Large intestine (tissue), 3 donors: ENCODE measurements at regions not wholly inside any gene's neighbourhood (a gene's known extent, or its start where the extent isn't known, plus 50 kb on each side); places are given as distances from the start of the nearest gene placed in this dataset.

Experiments used
- DNase-seq, 2 donors: peaks; one replicate each; pipeline versions ENCODE4 v3.0.0 to v3.0.0-alpha.2; 2013
- H3K27ac ChIP-seq: one replicate; pipeline ENCODE4 v1.5.1; 2013; ENCODE audit warnings: low read length
- H3K27me3 ChIP-seq: 2 replicates; pipeline ENCODE4 v1.6.1; 2013; ENCODE audit warnings: low read length; ENCODE audit not compliant: control insufficient read depth, insufficient read depth
- H3K36me3 ChIP-seq: 2 replicates; pipeline ENCODE4 v1.6.1; 2013; ENCODE audit warnings: low read length; ENCODE audit not compliant: control insufficient read depth, insufficient read depth
- H3K4me1 ChIP-seq: one replicate; pipeline ENCODE4 v1.6.1; 2013; ENCODE audit warnings: low read length; ENCODE audit not compliant: control insufficient read depth, insufficient read depth
- H3K4me3 ChIP-seq: one replicate; pipeline ENCODE4 v1.5.1; 2013; ENCODE audit warnings: low read length
- H3K9me3 ChIP-seq: one replicate; pipeline ENCODE4 v1.6.1; 2013; ENCODE audit warnings: mild to moderate bottlenecking, low read depth, low read length, moderate library complexity; ENCODE audit not compliant: control insufficient read depth
- WGBS: methylation state at CpG from one replicate; pipeline ENCODE4 v1.1.5; 2013; ENCODE audit warnings: low lambda C conversion rate; ENCODE audit not compliant: insufficient coverage; 5-methylcytosine and 5-hydroxymethylcytosine counted together

DNA sequence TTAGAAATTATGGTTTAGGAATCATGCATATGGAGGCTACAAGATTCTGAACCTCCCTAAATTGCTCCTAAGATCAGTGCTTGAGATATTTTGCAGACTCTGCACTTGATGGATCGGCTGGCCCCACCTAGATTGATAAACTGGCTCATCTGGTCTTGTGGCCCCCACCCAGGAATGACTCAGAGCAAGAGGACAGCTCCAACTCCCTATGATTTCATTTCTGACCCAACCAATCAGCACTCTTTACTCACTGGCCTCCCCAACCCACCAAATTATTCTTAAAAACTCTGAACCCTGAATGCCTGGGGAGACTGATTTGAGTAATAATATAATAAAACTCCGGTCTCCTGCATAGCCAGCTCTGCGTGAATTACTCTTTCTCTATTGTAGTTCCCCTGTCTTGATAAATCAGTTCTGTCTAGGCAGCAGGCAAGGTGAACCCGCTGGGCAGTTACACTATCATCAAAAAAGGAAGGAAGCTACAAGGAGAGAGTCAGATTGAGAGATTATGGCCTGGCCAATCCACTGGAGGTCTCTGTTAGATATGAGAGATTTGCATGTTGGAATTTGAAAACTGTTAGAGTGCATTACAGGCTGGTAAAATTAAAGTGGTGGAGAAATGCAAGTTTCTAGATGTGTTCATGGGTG, 245.8 kb downstream of the CSNK2A3 start:
- WGBS, result no CpG with 5 or more reads among the region's 4 CpGs
- Histone ChIP-seq H3K4me1 (no peaks in the 10 kb centered on the region), H3K36me3 (no peaks in the 10 kb centered on the region), H3K27me3 (peaks cover 2% of the 10 kb centered on the region), H3K27ac (no peak overlapping the region), H3K4me3 (no peak overlapping the region), H3K9me3 (no peaks in the 10 kb centered on the region)
- DNase-seq, result no peak

DNA sequence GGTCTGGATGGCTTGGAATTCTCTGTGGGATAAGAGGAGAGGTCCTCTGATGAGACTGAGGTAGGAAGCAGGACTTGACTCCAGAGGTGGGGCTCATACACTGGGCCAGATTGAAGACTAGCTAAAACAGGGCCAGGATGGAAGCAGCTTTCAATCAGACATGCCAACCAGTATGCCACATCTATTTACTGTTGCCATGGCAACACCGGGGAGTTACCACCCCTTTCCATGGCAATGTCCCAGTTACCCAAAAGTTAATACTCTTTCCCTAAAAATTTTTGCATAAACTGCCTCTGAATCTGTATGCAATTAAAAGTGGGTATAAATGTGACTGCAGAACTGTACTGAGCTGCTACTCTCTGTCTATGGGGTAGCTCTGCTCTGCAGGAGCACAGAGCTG, 247.5 kb upstream of the ZBED5 start:
- Histone ChIP-seq H3K36me3 (no peaks in the 10 kb centered on the region), H3K27ac (no peak overlapping the region), H3K9me3 (no peaks in the 10 kb centered on the region), H3K27me3 (peaks cover 2% of the 10 kb centered on the region), H3K4me3 (no peak overlapping the region), H3K4me1 (no peaks in the 10 kb centered on the region)
- WGBS, result no CpG with 5 or more reads among the region's 1 CpG
- DNase-seq, result no peak

DNA sequence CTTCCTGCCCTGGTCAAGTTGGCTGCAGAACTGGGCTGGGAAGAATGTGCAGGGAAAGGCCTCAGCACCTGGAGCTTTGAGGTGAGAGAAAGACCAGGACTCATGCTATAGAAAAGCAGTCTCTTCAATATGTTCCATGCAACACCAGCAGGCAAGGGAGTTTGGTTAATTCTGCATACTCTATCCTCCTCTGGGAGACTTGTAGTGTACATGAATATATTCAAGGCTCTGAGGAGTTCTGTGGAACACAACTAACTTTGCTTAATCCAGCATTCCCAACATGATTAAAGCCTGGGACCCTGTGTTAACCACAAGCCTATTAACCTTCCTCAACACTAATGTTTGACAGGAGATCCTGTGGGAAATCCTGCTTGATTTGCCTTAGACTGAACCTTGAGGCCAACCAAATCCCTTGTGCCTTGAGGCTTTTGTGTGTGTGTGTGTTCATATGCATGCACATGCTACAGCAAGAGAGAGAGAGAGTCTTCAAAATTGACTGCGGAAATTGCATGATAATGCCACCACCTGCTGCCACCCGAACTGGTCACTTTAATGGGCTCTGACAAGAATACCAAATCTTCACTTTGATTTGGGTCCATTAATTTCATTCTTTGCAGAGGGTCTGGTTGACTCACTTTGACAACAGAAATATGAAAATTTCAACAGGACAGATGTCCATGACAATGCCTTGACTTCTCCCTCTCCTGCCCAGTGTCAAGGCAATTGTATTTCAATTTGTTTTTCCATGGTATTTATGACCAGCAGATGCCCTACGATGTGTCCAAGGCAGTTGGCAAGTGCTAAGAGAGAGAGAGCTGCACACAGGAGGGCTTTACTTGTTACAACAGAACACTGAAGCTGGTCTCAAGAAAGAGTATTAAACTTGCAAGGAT, 238.2 kb upstream of the ZBED5 start:
- Histone ChIP-seq H3K36me3 (no peaks in the 10 kb centered on the region), H3K4me3 (no peak overlapping the region), H3K27ac (no peak overlapping the region), H3K9me3 (no peaks in the 10 kb centered on the region), H3K4me1 (no peaks in the 10 kb centered on the region), H3K27me3 (peaks cover 9% of the 10 kb centered on the region)
- no peak for DNase-seq
- 100% methylated on average over 1 of the region's 3 CpGs for WGBS

DNA sequence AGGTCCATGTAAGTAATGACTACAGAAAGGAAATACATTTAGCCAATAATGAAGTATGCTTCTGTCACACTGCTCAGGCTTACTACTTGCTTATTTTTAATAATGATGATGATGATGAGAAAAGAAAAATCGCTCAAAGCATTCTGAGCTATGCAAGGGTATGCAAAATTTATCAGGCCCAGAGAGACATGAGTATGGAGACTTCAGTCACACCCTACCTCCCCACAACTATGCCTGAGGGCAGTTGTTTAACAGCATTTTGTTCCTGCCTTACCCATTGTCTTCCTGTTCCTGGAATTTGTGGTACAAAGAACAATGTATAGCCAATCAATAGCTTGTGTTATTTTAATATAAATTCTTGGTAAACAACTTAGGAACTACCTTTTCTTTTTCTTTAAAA, 232.6 kb upstream of the ZBED5 start:
- H3K4me1 ChIP-seq, result no peaks in the 10 kb centered on the region
- no CpG with 5 or more reads among the region's 1 CpG for WGBS
- peaks cover 6% of the 10 kb centered on the region for H3K27me3 ChIP-seq
- no peaks in the 10 kb centered on the region for H3K9me3 ChIP-seq
- no peak for DNase-seq
- no peak overlapping the region for H3K27ac ChIP-seq
- H3K4me3 ChIP-seq, result no peak overlapping the region
- H3K36me3 ChIP-seq, result no peaks in the 10 kb centered on the region

DNA sequence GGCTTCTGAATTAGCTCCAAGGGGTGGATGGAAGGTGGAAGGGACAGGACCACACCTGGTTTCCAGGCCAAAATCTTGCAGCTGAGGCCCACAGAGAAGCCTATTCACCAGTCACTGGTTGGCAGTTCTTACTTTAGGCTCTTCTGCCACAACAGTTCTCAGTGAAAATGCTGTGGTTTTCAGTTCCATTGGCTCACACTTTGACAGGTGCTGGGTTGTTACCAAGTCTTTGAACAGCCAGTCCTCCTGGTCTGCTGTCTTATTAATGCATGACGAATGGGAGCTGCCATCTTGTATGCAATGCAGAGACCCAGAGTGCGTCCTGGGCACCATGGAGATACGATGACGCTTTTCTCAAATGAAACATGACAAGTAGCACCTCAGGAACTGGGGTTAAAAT, 232.0 kb upstream of the ZBED5 start:
- Histone ChIP-seq H3K27ac (no peak overlapping the region), H3K4me3 (no peak overlapping the region), H3K9me3 (no peaks in the 10 kb centered on the region), H3K36me3 (no peaks in the 10 kb centered on the region), H3K4me1 (no peaks in the 10 kb centered on the region), H3K27me3 (peaks cover 6% of the 10 kb centered on the region)
- DNase-seq, result no peak
- no CpG with 5 or more reads among the region's 4 CpGs for WGBS

DNA sequence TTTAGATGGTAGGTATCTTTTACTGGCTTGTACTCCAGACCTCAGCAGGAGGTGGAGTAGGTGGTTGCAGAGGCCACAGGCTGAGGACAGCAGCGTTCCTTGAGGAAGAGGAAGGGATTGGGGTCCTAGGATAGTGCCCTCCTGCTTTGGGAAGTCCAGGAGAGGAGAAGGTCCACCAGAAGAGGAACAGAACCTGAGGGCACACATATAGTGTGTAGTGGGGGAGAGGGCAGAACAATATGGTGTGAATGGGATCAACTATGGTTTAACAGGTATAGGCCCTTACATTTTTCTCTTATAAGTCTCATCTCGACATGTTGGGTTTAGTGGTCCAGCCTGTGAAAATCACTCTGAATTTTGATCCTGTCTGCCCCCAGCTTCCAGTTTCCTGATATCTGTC, 229.1 kb upstream of the ZBED5 start:
- Histone ChIP-seq H3K9me3 (no peaks in the 10 kb centered on the region), H3K4me1 (no peaks in the 10 kb centered on the region), H3K4me3 (no peak overlapping the region), H3K27me3 (peaks cover 3% of the 10 kb centered on the region), H3K27ac (no peak overlapping the region), H3K36me3 (no peaks in the 10 kb centered on the region)
- WGBS, result no CpG with 5 or more reads among the region's 2 CpGs
- DNase-seq, result no peak

DNA sequence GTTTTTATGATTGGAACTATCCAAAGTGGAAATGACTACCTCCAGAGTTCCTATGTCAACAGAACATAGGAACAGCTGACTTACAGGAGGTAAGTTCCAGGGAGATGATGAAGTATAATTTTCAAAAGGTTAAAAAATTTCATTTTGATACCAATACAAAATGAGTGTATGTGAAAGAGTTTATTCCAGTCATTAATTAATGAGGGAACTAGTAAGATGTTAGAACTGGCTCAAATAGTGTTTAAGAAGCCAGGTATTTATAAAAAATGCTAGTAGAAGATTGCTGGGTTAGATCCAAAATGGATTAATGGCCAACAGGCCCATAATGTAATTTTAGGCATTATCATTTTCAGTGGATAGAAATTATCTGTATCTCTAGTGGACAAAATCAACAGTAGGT, 227.7 kb upstream of the ZBED5 start:
- Histone ChIP-seq H3K27me3 (peaks cover 3% of the 10 kb centered on the region), H3K4me3 (no peak overlapping the region), H3K36me3 (no peaks in the 10 kb centered on the region), H3K4me1 (no peaks in the 10 kb centered on the region), H3K9me3 (no peaks in the 10 kb centered on the region), H3K27ac (no peak overlapping the region)
- DNase-seq, result no peak

DNA sequence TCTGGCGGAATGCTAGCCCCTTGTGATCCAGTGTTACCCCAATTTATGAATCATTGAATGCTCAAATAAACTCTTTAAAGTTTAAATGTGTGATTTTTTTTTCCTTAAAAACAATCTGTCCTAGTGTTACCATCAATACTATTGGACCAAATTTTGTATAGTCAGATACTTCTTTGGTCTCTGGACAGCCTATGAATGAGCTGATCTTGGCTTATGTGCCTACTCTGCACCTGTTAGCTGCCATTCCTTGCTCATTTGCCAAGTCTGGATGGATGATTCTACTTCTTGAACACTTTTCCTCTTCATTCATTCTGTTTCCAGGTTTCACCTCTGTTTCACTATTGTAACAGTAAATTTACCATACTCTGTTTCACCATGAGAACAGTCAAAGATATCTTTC, 226.5 kb upstream of the ZBED5 start:
- WGBS, result no CpG with 5 or more reads among the region's 1 CpG
- Histone ChIP-seq H3K36me3 (no peaks in the 10 kb centered on the region), H3K27ac (no peak overlapping the region), H3K4me1 (no peaks in the 10 kb centered on the region), H3K27me3 (peaks cover 5% of the 10 kb centered on the region), H3K9me3 (no peaks in the 10 kb centered on the region), H3K4me3 (no peak overlapping the region)
- DNase-seq, result no peak

DNA sequence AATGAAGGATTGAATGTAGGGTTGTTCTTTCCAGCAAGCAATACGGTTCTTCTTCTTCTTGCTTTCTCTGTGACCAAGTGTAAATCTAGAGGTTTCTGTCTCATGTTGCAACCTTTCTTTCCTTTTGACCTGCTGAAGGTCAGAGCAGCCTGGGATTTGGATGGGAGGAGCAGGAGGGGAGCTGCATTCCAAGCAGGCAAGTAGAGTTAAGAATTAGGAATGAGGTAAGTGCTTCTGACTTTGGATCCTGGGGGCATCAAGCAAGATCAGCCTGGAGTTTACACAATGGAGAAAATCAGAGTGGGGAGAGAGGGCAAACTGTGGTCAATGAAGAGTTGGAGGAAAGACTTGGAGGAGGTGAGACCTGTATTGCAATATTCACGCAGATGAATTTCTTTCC, 225.6 kb upstream of the ZBED5 start:
- WGBS, result 60% methylated on average over 1 of the region's 2 CpGs
- H3K27me3 ChIP-seq, result peaks cover 5% of the 10 kb centered on the region
- no peaks in the 10 kb centered on the region for H3K36me3 ChIP-seq
- no peaks in the 10 kb centered on the region for H3K9me3 ChIP-seq
- H3K27ac ChIP-seq, result no peak overlapping the region
- H3K4me1 ChIP-seq, result no peaks in the 10 kb centered on the region
- no peak for DNase-seq
- no peak overlapping the region for H3K4me3 ChIP-seq

DNA sequence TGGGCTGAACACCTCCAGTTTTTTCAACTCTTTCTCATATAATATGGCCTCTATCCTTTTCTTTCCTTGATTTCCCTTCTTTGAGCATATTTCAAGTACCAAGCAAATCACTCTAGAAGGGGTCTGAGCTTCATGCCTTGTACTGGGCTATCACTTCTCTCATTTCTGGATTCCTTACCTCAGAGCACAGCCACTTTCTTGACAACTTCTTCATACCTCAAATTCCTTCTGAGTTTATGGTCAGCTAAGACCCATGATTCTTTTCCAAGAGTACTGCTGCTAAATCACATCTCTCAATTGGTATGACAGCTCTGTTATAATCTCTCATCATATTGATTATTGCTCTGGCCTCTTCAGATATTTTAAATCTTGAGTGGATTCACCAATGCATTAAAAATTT, 224.8 kb upstream of the ZBED5 start:
- H3K4me1 ChIP-seq, result no peaks in the 10 kb centered on the region
- H3K27ac ChIP-seq, result no peak overlapping the region
- no peak for DNase-seq
- H3K9me3 ChIP-seq, result no peaks in the 10 kb centered on the region
- H3K4me3 ChIP-seq, result no peak overlapping the region
- H3K36me3 ChIP-seq, result no peaks in the 10 kb centered on the region
- peaks cover 5% of the 10 kb centered on the region for H3K27me3 ChIP-seq

DNA sequence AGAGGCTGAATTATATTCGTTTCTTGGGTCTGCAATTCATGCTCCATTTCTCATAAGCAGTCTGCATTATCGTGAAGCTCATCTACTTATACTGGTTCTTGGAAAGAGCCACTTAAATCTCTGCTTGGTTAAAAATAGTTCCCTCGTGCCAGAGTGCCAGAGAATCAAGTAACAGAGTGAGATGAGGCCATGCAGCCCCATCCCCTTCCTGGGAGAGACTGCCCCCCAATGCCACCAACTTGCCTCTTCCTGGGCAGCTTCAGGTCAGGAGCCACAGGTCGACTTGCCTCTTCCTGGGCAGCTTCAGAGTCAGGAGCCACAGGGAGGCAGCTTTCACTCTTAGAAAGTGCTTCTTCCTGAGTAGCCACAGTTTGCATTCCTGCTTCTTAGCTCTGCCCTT, 223.9 kb upstream of the ZBED5 start:
- Histone ChIP-seq H3K36me3 (no peaks in the 10 kb centered on the region), H3K27ac (no peak overlapping the region), H3K9me3 (no peaks in the 10 kb centered on the region), H3K4me3 (no peak overlapping the region), H3K4me1 (no peaks in the 10 kb centered on the region), H3K27me3 (peaks cover 5% of the 10 kb centered on the region)
- 100% methylated on average over 1 of the region's 4 CpGs for WGBS
- no peak for DNase-seq
